Stimulated activated CD8-positive, alpha-beta memory T cell treated with anti-CD3 and anti-CD28 coated beads, Interleukin-7, amount 100 ng/mL, for 48 hours (primary cell): ENCODE measurements at regions not wholly inside any gene's neighbourhood (a gene's known extent, or its start where the extent isn't known, plus 50 kb on each side); places are given as distances from the start of the nearest gene placed in this dataset.
A peak's percentile ranks its signal among the peaks of the same experiment; 100 is the strongest.
"Not testable (repeated sequence)": the region's sequence is repeated elsewhere in the genome, so short reads cannot be mapped to it uniquely, and the experiment has no call there.

Source experiments
- DNase-seq, 2 donors: peaks; one replicate each; pipeline ENCODE4 v3.0.0-alpha.2; 2020; ENCODE audit warnings: low read depth in 1 of 2; ENCODE audit errors: extremely low read depth in 1 of 2

DNA sequence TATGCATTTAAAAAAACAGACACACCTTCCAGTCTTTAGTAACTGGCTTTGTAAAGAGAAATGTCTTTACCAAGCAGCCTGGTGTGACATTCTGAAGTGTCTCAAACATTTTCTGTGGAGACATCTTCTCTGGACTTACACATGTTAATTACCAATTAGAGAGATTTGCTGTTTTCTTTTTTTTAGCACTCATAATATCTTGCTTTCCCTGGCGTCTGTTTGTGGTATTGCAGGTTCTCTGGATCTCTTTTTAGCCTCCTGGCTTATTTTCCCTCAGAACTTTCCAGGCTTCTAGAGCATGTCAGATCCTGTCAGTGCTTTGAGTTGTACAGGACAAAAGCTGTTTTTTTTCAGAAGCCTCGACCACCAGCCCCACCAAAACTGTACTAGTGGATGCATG, 92.5 kb downstream of the MSX2 start:
- DNase-seq: no peak

DNA sequence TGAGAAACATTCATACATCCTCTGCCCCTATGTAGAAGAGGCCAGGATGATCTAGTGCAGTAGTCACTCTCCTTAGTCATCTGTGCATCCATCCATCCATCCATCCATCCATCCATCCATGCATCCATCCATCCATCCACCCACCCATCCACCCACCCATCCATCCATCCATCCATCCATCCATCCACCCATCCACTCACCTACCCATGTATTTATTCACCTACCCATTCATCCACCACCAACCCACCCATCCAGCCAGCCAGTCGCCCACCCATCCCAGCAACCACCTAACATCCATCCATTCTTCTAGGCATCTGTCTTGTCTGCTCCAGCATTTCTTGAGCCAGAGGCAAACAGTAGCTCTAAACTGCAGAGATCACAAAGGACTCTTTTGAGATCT, 87.1 kb downstream of the MSX2 start:
- no peak for DNase-seq

DNA sequence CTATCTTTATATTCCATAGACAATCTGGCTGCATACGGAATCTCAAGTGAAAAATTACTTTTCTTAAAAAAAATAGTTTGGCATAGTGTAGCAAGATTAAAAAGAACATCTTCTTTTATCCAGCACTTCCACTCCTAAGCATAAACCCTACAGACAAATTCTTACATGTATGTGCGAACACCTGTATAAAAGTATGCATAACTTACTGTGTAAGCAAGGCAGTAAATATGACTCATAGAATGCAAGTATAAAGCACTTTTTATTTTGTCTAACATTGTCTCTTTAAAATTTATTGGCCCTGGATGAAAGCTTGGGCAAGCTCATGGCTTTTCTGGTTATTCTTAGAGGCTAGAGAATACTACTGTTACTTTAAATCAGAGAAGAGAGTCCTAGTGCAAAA, 86.4 kb downstream of the MSX2 start:
- DNase-seq: no peak

DNA sequence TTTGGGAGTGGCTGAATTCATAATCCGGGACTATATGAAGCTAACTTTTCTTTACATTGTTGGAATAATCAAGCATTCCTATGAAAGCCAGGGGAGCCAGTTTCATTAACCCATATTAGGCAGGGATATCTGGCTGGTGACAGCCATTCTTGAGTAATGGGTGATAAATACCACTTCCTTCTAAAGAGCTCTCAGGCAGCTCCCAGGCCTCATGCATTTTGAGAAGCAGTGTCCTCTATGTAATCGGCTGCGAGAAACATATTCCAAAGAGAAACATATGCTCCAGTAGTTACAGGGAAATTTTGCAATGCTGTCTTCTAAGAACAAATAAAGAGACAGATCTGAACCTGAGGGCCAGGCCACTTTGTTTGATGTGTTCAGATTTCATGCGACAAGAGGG, 83.1 kb downstream of the MSX2 start:
- DNase-seq: no peak

DNA sequence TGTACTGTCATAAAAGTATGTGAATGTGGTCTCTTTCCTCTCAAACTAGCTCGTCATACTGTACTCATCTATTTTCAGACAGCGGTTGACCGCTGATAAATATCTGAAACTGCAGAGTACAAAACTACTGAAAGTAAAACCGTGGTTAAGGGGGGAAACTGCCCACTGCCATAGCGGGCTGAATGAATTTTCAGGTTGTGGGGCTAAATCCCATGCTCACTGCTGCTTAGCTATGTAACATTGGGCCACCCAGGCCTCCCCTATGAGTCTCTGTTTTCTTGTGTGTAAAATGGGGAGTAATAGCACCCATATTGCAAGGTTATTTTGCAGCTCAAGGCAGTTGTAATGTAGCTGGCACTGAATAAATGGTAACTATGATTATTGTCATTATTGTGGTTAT, 82.3 kb downstream of the MSX2 start:
- no peak for DNase-seq

DNA sequence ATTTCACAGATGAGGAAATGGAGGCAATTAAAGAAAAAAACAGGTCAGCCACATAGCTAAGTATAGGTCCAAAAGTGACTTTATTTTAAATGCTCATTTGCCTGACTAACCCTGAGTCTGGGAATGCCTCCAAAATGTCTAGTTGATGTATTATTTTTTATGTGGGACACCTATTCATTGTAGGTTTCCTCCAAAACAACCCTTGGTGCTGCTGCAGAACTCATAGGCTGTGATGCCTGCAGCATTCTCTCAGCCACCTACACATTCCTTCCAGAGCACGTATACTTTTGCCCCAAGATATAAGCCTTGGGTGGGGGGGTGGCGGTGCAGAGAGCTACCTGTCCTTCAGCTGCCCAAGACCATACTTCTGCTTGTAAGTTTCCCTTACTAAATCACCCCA, 77.4 kb downstream of the MSX2 start:
- DNase-seq: no peak

DNA sequence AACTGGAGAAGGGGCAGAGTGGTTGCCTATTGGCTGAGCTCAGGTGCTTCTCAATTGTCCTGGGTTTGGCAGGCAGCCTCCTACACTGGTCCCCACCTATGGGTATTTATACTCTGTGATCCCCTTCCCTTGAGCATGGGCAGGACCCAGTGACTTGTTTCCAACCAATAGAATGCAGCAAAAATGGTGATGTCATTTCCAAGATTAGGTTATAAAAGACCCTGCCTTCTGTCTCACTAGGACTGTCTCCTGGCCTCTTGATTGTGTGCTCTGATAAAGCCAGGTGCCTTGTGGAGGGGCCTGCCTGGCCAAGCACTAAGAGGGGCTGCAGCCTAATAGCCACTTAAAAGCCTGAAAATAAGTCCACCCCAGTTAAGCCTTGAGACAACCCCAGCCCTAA, 76.1 kb downstream of the MSX2 start:
- DNase-seq: no peak

DNA sequence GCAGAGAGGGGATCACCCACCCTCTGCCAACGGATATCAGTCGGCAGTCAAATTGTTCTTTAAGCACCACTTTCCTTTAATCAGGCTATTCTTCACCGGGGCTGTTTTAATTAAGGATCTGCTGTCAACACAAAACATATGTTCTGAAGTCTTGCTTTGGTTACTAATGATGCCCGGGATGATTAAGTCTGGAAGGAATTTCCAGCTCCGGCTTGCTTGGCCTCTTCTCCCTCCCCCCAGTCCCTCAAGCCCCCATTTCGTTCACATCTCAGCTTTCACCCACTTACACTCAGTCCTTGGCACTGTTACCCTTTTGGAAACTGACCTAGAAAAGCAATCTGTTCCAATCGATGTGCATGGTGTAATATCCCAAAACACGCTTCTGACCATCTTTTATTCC, 74.7 kb downstream of the MSX2 start:
- no peak for DNase-seq

DNA sequence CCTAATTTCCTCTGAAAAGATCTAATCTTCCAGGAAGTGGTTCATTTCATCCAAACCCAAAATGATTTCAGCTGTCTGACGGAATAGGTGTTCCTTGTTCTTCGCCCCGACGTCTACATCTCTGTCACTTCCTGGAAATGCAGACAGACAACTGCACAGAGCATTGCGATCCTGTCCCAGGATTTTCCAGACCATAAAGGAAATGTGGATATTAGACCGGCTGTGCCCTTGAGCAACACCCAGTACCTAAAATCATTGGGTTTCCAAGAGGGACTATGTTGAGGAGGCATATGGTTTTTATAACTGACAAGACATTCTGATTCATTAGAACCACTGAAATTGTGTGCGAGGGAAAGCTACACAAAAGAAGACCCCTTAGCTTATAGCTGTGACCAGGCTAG, 74.2 kb downstream of the MSX2 start:
- no peak for DNase-seq

DNA sequence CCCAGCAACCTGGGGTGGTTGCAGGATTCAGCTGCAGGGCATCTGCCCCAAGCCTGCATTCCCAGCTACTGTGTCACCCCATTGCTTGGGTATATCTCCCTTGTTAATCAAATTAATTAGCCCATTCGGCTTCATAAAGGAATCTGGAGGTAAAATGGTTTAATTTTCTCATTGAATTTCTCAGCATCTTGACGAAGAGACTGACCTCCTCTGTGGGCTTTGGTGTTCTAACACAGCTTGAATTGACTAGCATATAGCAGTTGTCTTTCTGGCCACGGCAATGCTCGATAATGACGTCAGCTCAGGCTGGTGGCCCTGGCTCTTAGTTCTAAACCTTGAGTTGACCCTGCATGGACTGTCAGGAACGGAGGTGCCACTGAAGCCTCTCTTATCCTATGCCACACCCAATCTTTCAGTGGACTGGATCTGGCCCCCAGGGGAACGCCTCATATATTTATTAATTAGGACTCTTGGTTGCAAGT, 72.4 kb downstream of the MSX2 start:
- DNase-seq: no peak

DNA sequence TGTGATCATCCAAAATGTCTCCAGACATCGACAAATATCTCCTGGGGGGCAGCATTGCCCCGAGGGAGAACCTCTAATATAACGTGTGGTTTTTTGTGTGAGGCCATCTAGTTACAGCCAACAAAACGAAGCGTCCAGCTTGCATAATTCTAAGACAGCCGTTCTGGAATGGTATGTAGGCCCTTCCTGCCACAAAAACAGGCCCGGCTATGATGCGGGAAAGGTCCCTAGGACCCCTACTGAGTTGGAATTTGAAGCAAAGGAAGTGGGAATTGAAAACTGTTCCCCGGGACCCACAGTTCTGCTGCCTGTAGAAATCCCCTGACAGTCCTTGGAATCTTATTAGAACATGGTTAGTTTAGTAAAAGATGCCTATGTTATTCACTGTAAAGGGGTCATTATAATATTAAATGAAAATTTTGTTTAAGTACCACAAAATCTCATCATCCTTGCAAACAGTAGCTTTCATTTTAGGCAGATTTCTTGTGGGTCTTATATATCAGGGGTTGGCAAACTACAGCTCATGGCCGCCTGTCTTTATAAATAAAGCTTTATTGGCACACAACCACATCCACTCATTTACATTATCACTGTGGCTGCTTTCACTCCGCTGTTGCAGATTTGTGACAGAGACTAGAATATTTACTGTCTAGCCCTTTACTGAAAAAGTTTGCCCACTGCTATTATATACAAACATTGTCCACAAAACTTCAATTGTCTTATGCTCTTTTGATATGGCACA, 70.7 kb downstream of the MSX2 start:
- DNase-seq: no peak

DNA sequence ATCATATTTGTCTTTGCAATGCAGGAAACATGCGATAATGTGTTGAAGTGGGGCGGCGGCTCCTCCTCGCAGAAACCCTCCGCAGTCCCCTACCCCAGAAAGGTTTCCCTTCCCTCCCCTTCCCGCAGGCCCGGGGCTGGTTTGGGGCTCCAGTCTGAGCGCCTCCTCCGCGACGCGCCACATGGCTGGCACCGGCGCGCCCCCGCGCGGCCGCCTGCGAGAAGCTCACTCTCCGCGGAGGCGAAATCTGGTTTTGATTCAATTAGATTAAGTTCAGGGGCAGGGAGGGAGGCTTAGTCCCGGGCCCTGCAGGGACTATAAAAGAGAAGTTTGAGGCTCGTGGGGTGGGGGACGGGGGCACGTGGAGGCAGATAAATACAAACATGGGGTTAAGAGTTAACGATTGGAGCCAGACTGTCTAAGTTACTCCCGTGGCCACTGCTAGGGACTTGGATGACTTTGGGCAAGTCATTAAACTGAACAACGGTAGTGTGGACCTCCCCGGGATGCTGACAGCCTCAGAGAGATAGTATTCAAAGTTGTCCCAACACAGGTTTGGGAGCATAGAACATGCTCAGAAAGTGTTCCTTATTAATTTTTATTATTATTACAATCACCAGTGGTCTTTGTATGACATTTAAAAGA, 69.4 kb downstream of the MSX2 start:
- DNase-seq: peak; percentile 14 to 20

DNA sequence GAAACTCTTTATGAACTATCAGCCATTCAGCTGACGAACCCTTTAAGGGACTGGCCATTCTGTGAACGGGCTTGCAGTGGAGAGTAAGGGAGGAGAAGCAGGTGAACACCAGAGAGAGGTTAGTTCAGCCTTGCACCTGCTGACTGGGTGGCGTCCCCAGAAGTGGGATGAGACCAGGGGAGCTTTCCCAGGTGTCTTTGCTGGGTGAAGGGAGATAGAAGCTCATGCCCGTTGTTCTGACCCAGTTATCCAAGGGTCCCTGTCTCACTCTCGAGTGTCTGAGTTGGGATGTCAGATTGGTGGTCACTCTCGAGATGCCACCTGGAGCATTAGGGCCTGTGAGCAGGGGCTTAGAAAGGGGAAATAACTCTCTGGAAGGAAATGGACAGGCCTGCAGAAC, 68.7 kb downstream of the MSX2 start:
- DNase-seq: no peak

DNA sequence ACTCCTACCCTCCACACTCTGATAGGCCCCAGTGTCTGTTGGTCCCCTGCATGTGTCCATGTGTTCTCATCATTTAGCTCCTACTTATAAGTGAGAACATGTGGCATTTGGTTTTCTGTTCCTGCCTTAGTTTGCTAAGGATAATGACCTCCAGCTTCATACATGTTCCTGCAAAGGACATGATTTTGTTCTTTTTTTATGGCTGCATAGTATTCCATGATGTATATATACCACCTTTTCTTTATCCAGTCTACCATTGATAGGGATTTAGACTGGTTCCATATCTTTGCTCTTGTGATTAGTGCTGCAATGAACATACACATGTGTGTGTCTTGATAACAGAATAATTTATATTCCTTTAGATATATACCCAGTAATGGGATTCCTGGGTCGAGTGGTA, 67.9 kb downstream of the MSX2 start:
- not testable (repeated sequence) for DNase-seq

DNA sequence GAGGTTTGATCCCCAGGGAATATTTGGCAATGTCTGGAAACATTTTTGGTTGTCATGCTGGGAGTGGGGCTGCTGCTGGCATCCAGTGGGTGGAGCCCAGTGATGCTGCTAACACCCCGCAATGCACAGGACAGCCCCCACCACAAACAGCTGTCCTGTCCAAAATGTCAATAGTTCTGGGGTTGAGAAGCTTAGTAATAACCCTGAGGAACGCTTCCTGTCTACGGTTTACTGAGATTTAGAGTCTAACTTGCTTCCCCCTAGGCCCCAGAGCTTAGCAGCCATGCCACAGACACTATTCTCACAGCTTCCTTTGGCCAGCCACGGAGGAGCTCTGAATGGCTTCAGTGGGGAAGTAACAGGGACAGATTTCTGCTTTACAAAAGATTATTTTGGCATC, 66.5 kb downstream of the MSX2 start:
- DNase-seq: no peak

DNA sequence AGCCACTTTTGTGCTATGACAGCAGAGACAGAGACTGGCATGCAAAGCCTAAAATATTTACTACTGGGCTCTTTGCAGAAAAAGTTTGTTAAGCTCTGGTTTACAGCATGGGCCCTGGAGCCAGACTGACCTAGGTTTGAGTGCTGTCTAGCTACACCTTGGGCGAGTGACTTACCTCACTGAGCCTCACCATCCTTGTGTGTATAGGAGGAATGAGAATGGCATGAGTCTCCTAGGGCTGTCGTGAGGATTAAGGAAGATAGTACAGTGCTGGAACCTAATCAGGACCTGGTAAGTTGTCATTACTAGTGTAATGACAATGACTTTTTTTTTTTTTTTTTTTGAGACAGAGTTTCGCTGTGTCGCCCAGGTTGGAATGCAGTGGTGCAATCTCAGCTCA, 65.2 kb downstream of the MSX2 start:
- no peak for DNase-seq

DNA sequence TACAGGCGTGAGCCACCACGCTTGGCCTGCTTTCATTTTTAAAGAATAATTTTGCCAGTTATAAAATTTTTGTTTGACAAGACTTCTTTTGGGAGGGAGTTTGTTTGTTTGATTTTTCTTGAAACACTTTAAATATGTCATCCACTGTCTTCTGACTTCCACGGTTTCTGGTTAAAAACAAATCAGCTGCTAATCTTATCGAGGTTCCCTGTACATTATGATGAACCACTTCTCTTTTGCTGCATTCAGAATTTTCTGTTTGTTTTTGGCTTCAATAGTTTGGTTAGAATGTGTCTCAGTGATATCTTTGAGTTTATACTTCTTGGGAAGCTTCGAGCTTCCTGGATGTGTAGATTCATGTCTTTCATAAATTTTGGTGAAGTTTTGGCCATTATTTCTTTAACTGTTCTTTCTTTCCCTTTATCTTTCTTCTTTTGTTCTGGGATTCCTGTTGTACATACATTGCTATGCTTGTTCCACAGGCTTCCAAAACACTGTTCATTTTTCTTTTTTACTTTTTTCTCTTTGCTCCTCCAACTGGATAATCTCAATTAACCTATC, 60.8 kb downstream of the MSX2 start:
- DNase-seq: no peak
